Upper lobe of left lung (tissue), 4 donors: ENCODE measurements at regions not wholly inside any gene's neighbourhood (a gene's known extent, or its start where the extent isn't known, plus 50 kb on each side); places are given as distances from the start of the nearest gene placed in this dataset.

Source experiments
- CTCF ChIP-seq, 6 experiments: fragments of 450-650 bp in 4 of 6; fragments of 200-600 bp in 2 of 6; sonication (generic) in 2 of 6; IDR thresholded peaks; one replicate each; pipeline ENCODE4 v1.5.1; 2016 to 2019; ENCODE audit warnings: antibody characterized with exemption in 6 of 6
- POLR2AphosphoS5 ChIP-seq, 2 donors: sonication (generic); formaldehyde crosslinking; IDR thresholded peaks; one replicate each; pipeline ENCODE4 v1.5.1; 2017; ENCODE audit warnings: antibody characterized with exemption in 2 of 2

- TF ChIP-seq CTCF (IDR thresholded peaks at IDR 0.05): no peak
- no peak for TF ChIP-seq POLR2AphosphoS5 (IDR thresholded peaks at IDR 0.05)
These were observed 274.0 kb upstream of the SPRED2 start for GRCh38 chr2:65706411-65706810.
